ENCODE measurements at regions not wholly inside any gene's neighbourhood (a gene's known extent, or its start where the extent isn't known, plus 50 kb on each side); places are given as distances from the start of the nearest gene placed in this dataset.

DNA sequence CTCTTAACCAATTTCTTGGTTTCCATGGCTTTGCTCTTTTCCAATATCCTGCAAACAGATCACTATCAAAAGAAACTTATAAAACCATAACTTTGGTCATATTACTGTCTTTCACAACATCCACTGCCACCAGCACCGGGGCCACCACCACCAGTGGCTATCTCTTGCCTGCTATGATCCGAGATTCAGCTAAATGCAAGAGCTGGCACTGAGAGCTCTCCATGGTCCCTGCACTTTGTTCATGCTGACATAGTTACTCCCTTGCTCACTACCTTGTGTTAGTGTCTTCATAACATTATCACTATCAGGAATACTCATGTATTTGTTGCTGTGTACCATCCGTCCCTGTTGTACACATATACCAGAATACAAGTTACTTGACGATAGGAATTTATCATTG, 299.0 kb downstream of the ETS1 start:
- no peaks in the 10 kb centered on the region for H3K9me3 ChIP-seq (ENCODE audit: low read depth, low read length)
- no peaks in the 10 kb centered on the region for H3K27me3 ChIP-seq (ENCODE audit: insufficient read depth, low read length)
- H3K4me1 ChIP-seq (ENCODE audit: insufficient read depth, low read length): peaks cover 45% of the 10 kb centered on the region
- no peak overlapping the region for H3K4me3 ChIP-seq (ENCODE audit: low read length)

DNA sequence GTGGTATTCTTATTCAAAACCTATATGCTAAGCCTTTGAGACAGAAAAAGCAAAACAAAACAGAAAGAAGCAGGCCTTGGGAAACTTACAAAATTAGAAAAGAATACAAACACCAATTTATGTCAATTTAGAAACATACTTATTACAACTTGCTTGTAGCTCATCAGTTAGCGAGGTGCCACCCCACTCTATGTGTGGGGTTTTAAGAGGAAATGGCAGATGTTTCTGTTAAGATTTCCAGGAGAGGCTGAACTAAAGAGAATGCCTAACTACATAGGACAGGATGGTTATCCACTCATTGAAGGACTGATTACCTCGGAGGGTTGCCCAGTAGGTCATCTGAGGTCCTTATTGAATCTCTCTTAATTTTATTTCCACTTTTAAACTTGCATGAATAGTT, 302.0 kb downstream of the ETS1 start:
- Histone ChIP-seq H3K4me1 (ENCODE audit: insufficient read depth, low read length) (peaks cover 14% of the 10 kb centered on the region), H3K4me3 (ENCODE audit: low read length) (no peak overlapping the region), H3K27me3 (ENCODE audit: insufficient read depth, low read length) (no peaks in the 10 kb centered on the region), H3K9me3 (ENCODE audit: low read depth, low read length) (no peaks in the 10 kb centered on the region)

GRCh38 chr11:128284634-128285033, 302.7 kb downstream of the ETS1 start:
- no peaks in the 10 kb centered on the region for H3K9me3 ChIP-seq (ENCODE audit: low read depth, low read length)
- H3K4me3 ChIP-seq (ENCODE audit: low read length): no peak overlapping the region
- peaks cover 11% of the 10 kb centered on the region for H3K4me1 ChIP-seq (ENCODE audit: insufficient read depth, low read length)
- H3K27me3 ChIP-seq (ENCODE audit: insufficient read depth, low read length): no peaks in the 10 kb centered on the region

DNA sequence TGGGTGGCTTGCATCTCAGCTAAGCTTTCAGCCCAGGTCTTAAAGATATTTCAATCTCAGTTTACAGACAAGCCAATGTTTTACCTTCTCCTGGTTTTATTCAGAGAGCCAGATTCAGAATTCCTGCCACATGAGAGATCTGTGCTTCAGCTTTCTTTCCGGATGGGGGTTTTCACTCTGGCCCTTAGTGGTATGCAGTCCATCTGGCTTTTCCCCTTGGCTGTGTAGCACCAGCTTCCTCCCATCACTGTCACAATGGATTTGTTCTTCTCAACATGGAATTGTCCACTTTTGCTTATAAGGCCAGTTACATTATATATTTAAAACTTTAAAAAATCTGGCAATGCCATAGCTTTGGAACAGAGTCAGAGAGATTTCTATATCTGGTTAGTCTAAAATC, 303.9 kb downstream of the ETS1 start:
- H3K4me1 ChIP-seq (ENCODE audit: insufficient read depth, low read length): peaks cover 7% of the 10 kb centered on the region
- H3K9me3 ChIP-seq (ENCODE audit: low read depth, low read length): no peaks in the 10 kb centered on the region
- H3K27me3 ChIP-seq (ENCODE audit: insufficient read depth, low read length): no peaks in the 10 kb centered on the region
- no peak overlapping the region for H3K4me3 ChIP-seq (ENCODE audit: low read length)

DNA sequence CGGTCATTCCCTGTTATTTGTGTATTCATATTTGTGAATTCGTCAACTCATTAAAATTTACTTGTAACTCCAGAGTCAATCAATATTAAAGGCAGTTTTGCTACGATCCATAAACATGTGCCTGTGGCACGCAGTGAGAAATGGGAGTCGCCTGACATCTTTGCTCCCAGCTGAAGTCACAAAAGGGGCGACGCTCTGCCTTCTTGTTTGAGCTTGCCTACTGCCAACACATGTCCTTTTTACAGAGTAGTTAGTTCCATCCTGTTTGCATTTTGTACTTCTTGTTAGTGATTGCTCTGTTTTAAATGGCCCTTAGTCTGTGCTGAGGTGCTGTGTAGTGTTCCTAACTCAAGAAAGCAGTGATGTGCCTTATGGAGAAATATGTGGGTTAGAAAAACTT, 305.3 kb downstream of the ETS1 start:
- peaks cover 7% of the 10 kb centered on the region for H3K4me1 ChIP-seq (ENCODE audit: insufficient read depth, low read length)
- no peaks in the 10 kb centered on the region for H3K9me3 ChIP-seq (ENCODE audit: low read depth, low read length)
- H3K27me3 ChIP-seq (ENCODE audit: insufficient read depth, low read length): no peaks in the 10 kb centered on the region
- H3K4me3 ChIP-seq (ENCODE audit: low read length): no peak overlapping the region

DNA sequence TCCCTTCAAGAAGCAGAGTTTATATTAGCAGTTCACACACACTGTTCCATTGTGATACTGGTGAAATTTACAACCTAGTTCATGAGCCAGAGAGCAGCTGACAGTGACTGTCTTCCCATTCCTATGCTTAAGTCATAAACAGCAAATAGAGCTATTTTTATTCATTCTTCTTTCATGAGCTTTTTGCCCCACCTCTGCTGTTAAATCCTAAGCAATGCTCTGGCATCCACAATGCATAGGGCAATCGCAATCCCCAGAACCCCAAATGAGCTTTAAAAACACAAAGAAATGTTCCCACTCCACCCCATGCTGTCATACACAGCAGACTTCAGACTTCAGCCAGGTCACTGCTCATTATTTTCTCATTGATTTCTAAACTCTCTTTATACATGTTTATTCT, 307.5 kb downstream of the ETS1 start:
- Histone ChIP-seq H3K27me3 (ENCODE audit: insufficient read depth, low read length) (no peaks in the 10 kb centered on the region), H3K4me1 (ENCODE audit: insufficient read depth, low read length) (peaks cover 4% of the 10 kb centered on the region), H3K4me3 (ENCODE audit: low read length) (no peak overlapping the region), H3K9me3 (ENCODE audit: low read depth, low read length) (no peaks in the 10 kb centered on the region)

GRCh38 chr11:128273736-128274135, 313.6 kb downstream of the ETS1 start:
- Histone ChIP-seq H3K9me3 (ENCODE audit: low read depth, low read length) (no peaks in the 10 kb centered on the region), H3K4me3 (ENCODE audit: low read length) (no peak overlapping the region), H3K4me1 (ENCODE audit: insufficient read depth, low read length) (peaks cover 17% of the 10 kb centered on the region), H3K27me3 (ENCODE audit: insufficient read depth, low read length) (no peaks in the 10 kb centered on the region)

DNA sequence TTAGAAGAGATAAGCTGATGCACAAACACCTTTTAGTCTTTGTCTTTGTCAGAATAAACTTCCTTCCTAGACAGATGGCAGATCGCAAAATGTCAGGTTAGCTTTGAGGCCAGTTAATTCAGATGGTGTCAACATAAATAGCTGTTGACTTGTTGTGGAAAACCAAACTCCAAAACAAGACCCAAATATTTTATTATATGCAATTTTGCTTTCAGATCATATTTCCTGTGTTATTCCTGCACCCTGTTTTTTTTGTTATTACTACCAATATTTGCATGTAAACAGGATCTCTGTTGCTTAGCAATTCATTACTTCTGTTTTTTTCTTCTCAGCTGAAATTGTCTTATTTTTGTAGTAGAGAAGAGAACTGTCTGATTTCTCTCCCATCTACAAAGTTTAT, 316.0 kb downstream of the ETS1 start:
- Histone ChIP-seq H3K4me3 (ENCODE audit: low read length) (no peak overlapping the region), H3K9me3 (ENCODE audit: low read depth, low read length) (no peaks in the 10 kb centered on the region), H3K4me1 (ENCODE audit: insufficient read depth, low read length) (peaks cover 17% of the 10 kb centered on the region), H3K27me3 (ENCODE audit: insufficient read depth, low read length) (no peaks in the 10 kb centered on the region)

- Histone ChIP-seq H3K9me3 (ENCODE audit: low read depth, low read length) (no peaks in the 10 kb centered on the region), H3K4me3 (ENCODE audit: low read length) (no peak overlapping the region), H3K27me3 (ENCODE audit: insufficient read depth, low read length) (no peaks in the 10 kb centered on the region), H3K4me1 (ENCODE audit: insufficient read depth, low read length) (peaks cover 17% of the 10 kb centered on the region)
These were observed 317.9 kb downstream of the ETS1 start for GRCh38 chr11:128269466-128269865.

DNA sequence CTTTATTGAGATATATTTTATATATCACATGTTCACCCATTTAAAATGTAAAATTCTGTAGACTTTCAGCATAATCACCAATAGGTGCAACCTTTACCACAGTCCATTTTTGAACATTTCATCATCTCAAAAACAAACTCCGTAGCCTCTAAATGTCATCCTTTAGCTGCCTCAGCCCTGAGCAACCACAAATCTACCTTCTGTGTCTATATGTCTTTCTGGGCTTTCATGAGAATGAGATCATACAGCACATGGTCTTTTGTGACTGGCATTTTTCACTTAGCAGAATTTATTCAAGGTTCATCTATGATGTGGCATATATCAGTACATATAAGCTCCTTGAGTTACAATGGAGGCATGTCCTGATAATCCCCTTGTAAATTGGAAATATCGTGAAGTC, 320.5 kb downstream of the ETS1 start:
- Histone ChIP-seq H3K4me1 (ENCODE audit: insufficient read depth, low read length) (peaks cover 17% of the 10 kb centered on the region), H3K9me3 (ENCODE audit: low read depth, low read length) (no peaks in the 10 kb centered on the region), H3K4me3 (ENCODE audit: low read length) (no peak overlapping the region), H3K27me3 (ENCODE audit: insufficient read depth, low read length) (no peaks in the 10 kb centered on the region)

- Histone ChIP-seq H3K4me1 (ENCODE audit: insufficient read depth, low read length) (peaks cover 17% of the 10 kb centered on the region), H3K9me3 (ENCODE audit: low read depth, low read length) (no peaks in the 10 kb centered on the region), H3K4me3 (ENCODE audit: low read length) (no peak overlapping the region), H3K27me3 (ENCODE audit: insufficient read depth, low read length) (no peaks in the 10 kb centered on the region)
These were observed 324.7 kb downstream of the ETS1 start for GRCh38 chr11:128262463-128263345.

DNA sequence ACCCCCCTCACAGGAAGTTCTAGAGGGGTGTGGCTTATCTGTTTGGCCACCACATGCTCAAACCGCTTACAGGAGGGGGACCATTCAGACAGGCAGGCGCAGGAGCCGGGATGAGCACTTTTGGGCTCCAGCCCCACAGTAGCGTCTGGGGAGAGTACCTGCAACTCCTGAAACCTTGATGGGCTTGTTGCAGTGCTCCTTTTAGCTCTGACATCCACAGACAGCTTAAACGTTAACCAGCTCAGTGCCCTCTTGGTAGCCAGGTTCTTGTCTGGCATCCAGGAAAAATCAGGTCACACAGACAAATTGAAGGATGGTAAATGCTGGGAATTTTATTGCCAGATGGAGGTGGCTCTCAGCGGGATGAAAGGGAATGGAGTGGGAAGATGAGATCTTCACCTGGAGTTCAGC, 326.3 kb downstream of the ETS1 start:
- Histone ChIP-seq H3K4me3 (ENCODE audit: low read length) (no peak overlapping the region), H3K4me1 (ENCODE audit: insufficient read depth, low read length) (peaks cover 17% of the 10 kb centered on the region), H3K27me3 (ENCODE audit: insufficient read depth, low read length) (no peaks in the 10 kb centered on the region), H3K9me3 (ENCODE audit: low read depth, low read length) (no peaks in the 10 kb centered on the region)

GRCh38 chr11:128260398-128260797, 327.0 kb downstream of the ETS1 start:
- no peaks in the 10 kb centered on the region for H3K27me3 ChIP-seq (ENCODE audit: insufficient read depth, low read length)
- no peak overlapping the region for H3K4me3 ChIP-seq (ENCODE audit: low read length)
- H3K9me3 ChIP-seq (ENCODE audit: low read depth, low read length): no peaks in the 10 kb centered on the region
- H3K4me1 ChIP-seq (ENCODE audit: insufficient read depth, low read length): peaks cover 17% of the 10 kb centered on the region

GRCh38 chr11:128259816-128260215, 327.5 kb downstream of the ETS1 start:
- Histone ChIP-seq H3K4me1 (ENCODE audit: insufficient read depth, low read length) (peaks cover 17% of the 10 kb centered on the region), H3K9me3 (ENCODE audit: low read depth, low read length) (no peaks in the 10 kb centered on the region), H3K27me3 (ENCODE audit: insufficient read depth, low read length) (no peaks in the 10 kb centered on the region), H3K4me3 (ENCODE audit: low read length) (no peak overlapping the region)

- H3K27me3 ChIP-seq (ENCODE audit: insufficient read depth, low read length): no peaks in the 10 kb centered on the region
- peaks cover 9% of the 10 kb centered on the region for H3K4me1 ChIP-seq (ENCODE audit: insufficient read depth, low read length)
- no peaks in the 10 kb centered on the region for H3K9me3 ChIP-seq (ENCODE audit: low read depth, low read length)
- no peak overlapping the region for H3K4me3 ChIP-seq (ENCODE audit: low read length)
These were observed 332.4 kb downstream of the ETS1 start for GRCh38 chr11:128254941-128255340.

GRCh38 chr11:128251140-128251539, 336.2 kb downstream of the ETS1 start:
- Histone ChIP-seq H3K9me3 (ENCODE audit: low read depth, low read length) (no peaks in the 10 kb centered on the region), H3K4me1 (ENCODE audit: insufficient read depth, low read length) (no peaks in the 10 kb centered on the region), H3K27me3 (ENCODE audit: insufficient read depth, low read length) (no peaks in the 10 kb centered on the region), H3K4me3 (ENCODE audit: low read length) (no peak overlapping the region)

All from mononuclear cell (primary cell).